Glutamatergic neuron (in vitro differentiated cells): ENCODE measurements at regions not wholly inside any gene's neighbourhood (a gene's known extent, or its start where the extent isn't known, plus 50 kb on each side); places are given as distances from the start of the nearest gene placed in this dataset.

Experiments used
- DNase-seq: peaks from one replicate; pipeline ENCODE4 v3.0.0; 2022
- H3K27ac Mint-ChIP-seq: one replicate; pipeline ENCODE4 v1.8.0; 2020; ENCODE audit warnings: mild to moderate bottlenecking, mixed read lengths, inconsistent platforms; ENCODE audit not compliant: unreplicated experiment
- H3K27me3 Mint-ChIP-seq: one replicate; pipeline ENCODE4 v1.8.0; 2020; ENCODE audit warnings: mild to moderate bottlenecking, moderate library complexity, mixed read lengths, inconsistent platforms; ENCODE audit not compliant: unreplicated experiment
- H3K36me3 Mint-ChIP-seq: one replicate; pipeline ENCODE4 v1.8.0; 2020; ENCODE audit warnings: mild to moderate bottlenecking, mixed read lengths, inconsistent platforms; ENCODE audit not compliant: unreplicated experiment
- H3K4me1 Mint-ChIP-seq: one replicate; pipeline ENCODE4 v1.8.0; 2020; ENCODE audit warnings: mild to moderate bottlenecking, low read depth, mixed read lengths, inconsistent platforms; ENCODE audit not compliant: unreplicated experiment
- H3K4me3 Mint-ChIP-seq: one replicate; pipeline ENCODE4 v1.8.0; 2020; ENCODE audit warnings: mild to moderate bottlenecking, mixed read lengths, inconsistent platforms; ENCODE audit not compliant: unreplicated experiment
- H3K9me3 Mint-ChIP-seq: one replicate; pipeline ENCODE4 v1.8.0; 2020; ENCODE audit warnings: mild to moderate bottlenecking, moderate library complexity, mixed read lengths, inconsistent platforms; ENCODE audit not compliant: unreplicated experiment
- CTCF ChIP-seq: fragments of 200-600 bp; sonication (generic); IDR thresholded peaks from one replicate; pipeline ENCODE4 v1.5.0; 2021; ENCODE audit not compliant: partially characterized antibody, unreplicated experiment

GRCh38 chr3:177358091-177358976, 161.1 kb upstream of the TBL1XR1 start:
- Mint-ChIP-seq H3K27me3 (peaks cover 8% of the 10 kb centered on the region), H3K27ac (peak overlapping the region; percentile 89), H3K36me3 (no peaks in the 10 kb centered on the region), H3K9me3 (peaks cover 18% of the 10 kb centered on the region), H3K4me1 (peaks cover 48% of the 10 kb centered on the region), H3K4me3 (peak overlapping the region; percentile 86)
- DNase-seq, result peak; percentile 50
- no peak for TF ChIP-seq CTCF

GRCh38 chr3:177358977-177359592, 161.8 kb upstream of the TBL1XR1 start:
- peaks cover 8% of the 10 kb centered on the region for H3K27me3 Mint-ChIP-seq
- TF ChIP-seq CTCF, result no peak
- peak overlapping the region; percentile 86 for H3K4me3 Mint-ChIP-seq
- no peaks in the 10 kb centered on the region for H3K36me3 Mint-ChIP-seq
- H3K9me3 Mint-ChIP-seq, result peaks cover 15% of the 10 kb centered on the region
- H3K4me1 Mint-ChIP-seq, result peaks cover 49% of the 10 kb centered on the region
- H3K27ac Mint-ChIP-seq, result peak overlapping the region; percentile 89
- peak; percentile 57 for DNase-seq

- DNase-seq, result peak; percentile 99
- H3K36me3 Mint-ChIP-seq, result no peaks in the 10 kb centered on the region
- peaks cover 15% of the 10 kb centered on the region for H3K9me3 Mint-ChIP-seq
- peak overlapping the region; percentile 64 for H3K4me3 Mint-ChIP-seq
- H3K4me1 Mint-ChIP-seq, result peaks cover 50% of the 10 kb centered on the region
- no peak for TF ChIP-seq CTCF
- H3K27ac Mint-ChIP-seq, result peak overlapping the region; percentile 89
- peaks cover 8% of the 10 kb centered on the region for H3K27me3 Mint-ChIP-seq
These were observed 162.5 kb upstream of the TBL1XR1 start for GRCh38 chr3:177359593-177360357.

GRCh38 chr3:177361081-177361938, 164.0 kb upstream of the TBL1XR1 start:
- Mint-ChIP-seq H3K27ac (peak overlapping the region; percentile 89), H3K9me3 (peaks cover 15% of the 10 kb centered on the region), H3K36me3 (no peaks in the 10 kb centered on the region), H3K4me1 (peaks cover 50% of the 10 kb centered on the region), H3K27me3 (peaks cover 8% of the 10 kb centered on the region), H3K4me3 (peak overlapping the region; percentile 41)
- TF ChIP-seq CTCF, result no peak
- no peak for DNase-seq
